WTC11 (cell line): ENCODE measurements at regions not wholly inside any gene's neighbourhood (a gene's known extent, or its start where the extent isn't known, plus 50 kb on each side); places are given as distances from the start of the nearest gene placed in this dataset.
"Not testable (repeated sequence)": the region's sequence is repeated elsewhere in the genome, so short reads cannot be mapped to it uniquely, and the experiment has no call there.

Source experiments
- CBFB ChIP-seq: sonication (generic); formaldehyde crosslinking; IDR thresholded peaks from 2 replicates; pipeline ENCODE4 v1.8.1; 2022; ENCODE audit warnings: mild to moderate bottlenecking, low read depth, missing genetic modification reagents
- CREB1 ChIP-seq: sonication (generic); formaldehyde crosslinking; IDR thresholded peaks from 2 replicates; pipeline ENCODE4 v1.8.0; 2023; ENCODE audit warnings: mild to moderate bottlenecking, missing genetic modification reagents
- E2F5 ChIP-seq: sonication (generic); formaldehyde crosslinking; IDR thresholded peaks from 2 replicates; pipeline ENCODE4 v1.8.1; 2022; ENCODE audit warnings: mild to moderate bottlenecking, moderate library complexity, missing genetic modification reagents
- FOXK1 ChIP-seq: sonication (generic); formaldehyde crosslinking; IDR thresholded peaks from 2 replicates; pipeline ENCODE4 v1.8.0; 2022; ENCODE audit warnings: mild to moderate bottlenecking, moderate library complexity, missing genetic modification reagents
- JUN ChIP-seq: sonication (generic); formaldehyde crosslinking; IDR thresholded peaks from 2 replicates; pipeline ENCODE4 v1.8.0; 2023; ENCODE audit warnings: mild to moderate bottlenecking, missing genetic modification reagents
- MXD4 ChIP-seq: fragments of 250-450 bp; sonication (Bioruptor Pico); IDR thresholded peaks from 2 replicates; pipeline ENCODE4 v1.8.0; 2021; ENCODE audit warnings: mild to moderate bottlenecking, moderate library complexity, borderline replicate concordance
- USF2 ChIP-seq: sonication (generic); formaldehyde crosslinking; IDR thresholded peaks from 2 replicates; pipeline ENCODE4 v1.8.1; 2023; ENCODE audit warnings: mild to moderate bottlenecking, missing genetic modification reagents, moderate library complexity
- ZBTB43 ChIP-seq: sonication (generic); formaldehyde crosslinking; IDR thresholded peaks from 2 replicates; pipeline ENCODE4 v1.8.1; 2023; ENCODE audit warnings: mild to moderate bottlenecking, missing genetic modification reagents
- ZNF138 ChIP-seq: sonication (generic); formaldehyde crosslinking; conservative IDR thresholded peaks from 2 replicates; pipeline ENCODE4 v1.8.1; 2022; ENCODE audit warnings: mild to moderate bottlenecking, moderate library complexity, missing genetic modification reagents
- ZNF423 ChIP-seq: fragments of 250-450 bp; sonication (Bioruptor Pico); IDR thresholded peaks from 2 replicates; pipeline ENCODE4 v2.1.2; 2022; ENCODE audit warnings: mild to moderate bottlenecking, moderate library complexity
- TF ChIP-seq, protein P1 (sequence below): fragments of 200-600 bp; IDR thresholded peaks from 2 replicates; pipeline ENCODE4 v1.8.0; 2022; ENCODE audit warnings: antibody characterized with exemption
- TF ChIP-seq, protein P2 (sequence below): sonication (generic); formaldehyde crosslinking; IDR thresholded peaks from 2 replicates; pipeline ENCODE4 v1.8.0; 2022; ENCODE audit warnings: mild to moderate bottlenecking, missing genetic modification reagents

- not testable (repeated sequence) for TF ChIP-seq CREB1; JUN (CRISPR knock-in tag); CBFB; USF2 (CRISPR knock-in tag); ZNF423 (CRISPR knock-in tag); MXD4 (CRISPR knock-in tag); ZBTB43 (CRISPR knock-in tag); E2F5 (CRISPR knock-in tag); ZNF138 (CRISPR knock-in tag); FOXK1 (CRISPR knock-in tag)
- TF ChIP-seq, protein P1, sequence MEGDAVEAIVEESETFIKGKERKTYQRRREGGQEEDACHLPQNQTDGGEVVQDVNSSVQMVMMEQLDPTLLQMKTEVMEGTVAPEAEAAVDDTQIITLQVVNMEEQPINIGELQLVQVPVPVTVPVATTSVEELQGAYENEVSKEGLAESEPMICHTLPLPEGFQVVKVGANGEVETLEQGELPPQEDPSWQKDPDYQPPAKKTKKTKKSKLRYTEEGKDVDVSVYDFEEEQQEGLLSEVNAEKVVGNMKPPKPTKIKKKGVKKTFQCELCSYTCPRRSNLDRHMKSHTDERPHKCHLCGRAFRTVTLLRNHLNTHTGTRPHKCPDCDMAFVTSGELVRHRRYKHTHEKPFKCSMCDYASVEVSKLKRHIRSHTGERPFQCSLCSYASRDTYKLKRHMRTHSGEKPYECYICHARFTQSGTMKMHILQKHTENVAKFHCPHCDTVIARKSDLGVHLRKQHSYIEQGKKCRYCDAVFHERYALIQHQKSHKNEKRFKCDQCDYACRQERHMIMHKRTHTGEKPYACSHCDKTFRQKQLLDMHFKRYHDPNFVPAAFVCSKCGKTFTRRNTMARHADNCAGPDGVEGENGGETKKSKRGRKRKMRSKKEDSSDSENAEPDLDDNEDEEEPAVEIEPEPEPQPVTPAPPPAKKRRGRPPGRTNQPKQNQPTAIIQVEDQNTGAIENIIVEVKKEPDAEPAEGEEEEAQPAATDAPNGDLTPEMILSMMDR: not testable (repeated sequence)
- TF ChIP-seq, protein P2, sequence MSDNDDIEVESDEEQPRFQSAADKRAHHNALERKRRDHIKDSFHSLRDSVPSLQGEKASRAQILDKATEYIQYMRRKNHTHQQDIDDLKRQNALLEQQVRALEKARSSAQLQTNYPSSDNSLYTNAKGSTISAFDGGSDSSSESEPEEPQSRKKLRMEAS: not testable (repeated sequence)
Observed at GRCh38 chr7:94321138-94321537, 73.6 kb upstream of the COL1A2 start.
